Uterus (tissue), 2 donors: ENCODE measurements at regions not wholly inside any gene's neighbourhood (a gene's known extent, or its start where the extent isn't known, plus 50 kb on each side); places are given as distances from the start of the nearest gene placed in this dataset.

ENCODE experiments used
- CTCF ChIP-seq, 4 experiments: fragments of 200-600 bp in 2 of 4; fragments of 450-650 bp in 2 of 4; sonication (generic) in 2 of 4; IDR thresholded peaks; one replicate each; pipeline ENCODE4 v1.5.1; 2016 to 2019; ENCODE audit warnings: antibody characterized with exemption in 4 of 4, mild to moderate bottlenecking in 2 of 4, moderate library complexity in 1 of 4
- POLR2A ChIP-seq, 2 donors: fragments of 450-650 bp; IDR thresholded peaks; one replicate each; pipeline ENCODE4 v1.6.1; 2016; ENCODE audit warnings: antibody characterized with exemption in 2 of 2, mild to moderate bottlenecking in 1 of 2, moderate library complexity in 1 of 2

DNA sequence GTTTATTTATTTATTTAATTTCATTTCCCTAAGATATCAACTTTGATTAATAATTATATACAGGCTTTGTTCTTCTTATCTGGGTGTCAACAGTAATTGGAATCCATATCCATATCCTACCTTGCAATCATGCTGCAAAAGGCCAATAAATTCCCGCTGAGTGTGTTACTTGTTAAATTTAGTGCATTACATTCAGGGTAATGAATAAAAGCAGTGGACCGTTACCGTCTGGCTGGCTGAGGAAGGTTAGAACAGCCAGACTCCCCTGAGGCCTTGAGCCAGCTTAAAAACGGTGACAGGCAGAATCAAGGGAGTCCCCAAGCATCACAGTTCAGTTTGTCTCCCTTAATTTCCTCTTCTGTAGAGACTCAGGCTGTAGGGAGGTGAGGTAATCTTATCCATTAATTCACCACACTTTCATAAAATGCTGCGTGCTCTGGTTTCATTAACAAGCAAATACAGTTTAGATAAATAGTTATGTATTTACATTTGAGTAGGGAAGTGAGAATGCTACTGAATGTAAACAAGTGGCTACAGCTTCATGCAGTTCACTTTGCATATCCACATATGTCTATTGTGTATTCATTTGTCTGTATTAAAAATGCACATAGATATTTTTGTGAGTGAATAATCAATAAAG is 888.2 kb upstream of the CXADR start:
- TF ChIP-seq CTCF (IDR thresholded peaks at IDR 0.05) (no peak), POLR2A (IDR thresholded peaks at IDR 0.05) (no peak)
